Fibroblast of pulmonary artery (primary cell): ENCODE measurements at regions not wholly inside any gene's neighbourhood (a gene's known extent, or its start where the extent isn't known, plus 50 kb on each side); places are given as distances from the start of the nearest gene placed in this dataset.
"Not testable (repeated sequence)": the region's sequence is repeated elsewhere in the genome, so short reads cannot be mapped to it uniquely, and the experiment has no call there.

Experiments used
- DNase-seq: peaks from one replicate; pipeline ENCODE4 v3.0.0-alpha.2; 2010; ENCODE audit warnings: low read depth
- H3K4me3 ChIP-seq: replicated peaks from 2 replicates; pipeline ENCODE4 v1.5.1; 2011; ENCODE audit warnings: low read depth, mild to moderate bottlenecking, control low read depth, low read length, moderate library complexity
- CTCF ChIP-seq: IDR thresholded peaks from 2 replicates; pipeline ENCODE4 v1.5.1; 2011; ENCODE audit warnings: mild to moderate bottlenecking, control low read depth, low read length, inconsistent platforms; ENCODE audit errors: missing control alignments

DNA sequence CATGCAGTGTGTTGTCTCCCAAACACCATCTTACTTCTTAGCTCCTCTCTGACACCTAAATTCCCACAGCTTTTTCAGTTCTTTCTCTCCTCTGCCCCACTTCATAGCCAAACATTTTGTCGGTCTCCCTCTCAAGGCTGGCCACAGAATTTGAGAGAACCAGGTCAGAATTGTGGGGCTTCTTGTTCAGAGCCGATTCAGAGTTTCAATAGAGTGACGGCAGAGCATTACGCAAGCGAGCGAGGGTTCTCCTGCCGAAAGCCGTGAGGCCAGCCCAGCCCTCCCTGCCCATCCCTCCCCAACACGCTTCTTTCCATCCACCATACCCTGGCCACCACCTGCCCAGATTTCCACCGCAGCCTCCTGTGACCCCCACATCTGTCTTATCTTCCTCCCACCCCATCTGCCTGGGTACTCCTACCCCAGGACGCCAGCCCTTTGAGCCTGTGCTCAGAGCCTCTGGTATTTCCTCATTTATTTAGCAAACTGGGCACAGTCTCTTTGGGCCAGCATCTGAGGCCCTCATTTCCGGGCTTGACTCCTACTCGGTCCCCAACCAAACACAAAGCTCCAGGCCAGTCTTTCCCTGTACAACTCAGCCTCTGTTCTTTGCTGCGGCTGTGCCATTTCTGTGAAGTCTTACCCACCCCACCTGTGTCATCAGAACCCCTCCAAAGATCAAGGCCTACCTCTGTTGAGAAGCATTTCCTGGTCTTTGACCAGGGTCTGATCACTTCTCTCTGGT is 70.0 kb upstream of the MAP4K4 start:
- no peak overlapping the region for H3K4me3 ChIP-seq
- no peak for DNase-seq
- no peak for TF ChIP-seq CTCF

- DNase-seq, H3K4me3 ChIP-seq: not testable (repeated sequence)
Observed at GRCh38 chr2:101625814-101626213, 71.7 kb upstream of the MAP4K4 start.

- no peak for TF ChIP-seq CTCF
- DNase-seq, result no peak
- no peak overlapping the region for H3K4me3 ChIP-seq
Observed at GRCh38 chr2:101625387-101625786, 72.1 kb upstream of the MAP4K4 start.

DNA sequence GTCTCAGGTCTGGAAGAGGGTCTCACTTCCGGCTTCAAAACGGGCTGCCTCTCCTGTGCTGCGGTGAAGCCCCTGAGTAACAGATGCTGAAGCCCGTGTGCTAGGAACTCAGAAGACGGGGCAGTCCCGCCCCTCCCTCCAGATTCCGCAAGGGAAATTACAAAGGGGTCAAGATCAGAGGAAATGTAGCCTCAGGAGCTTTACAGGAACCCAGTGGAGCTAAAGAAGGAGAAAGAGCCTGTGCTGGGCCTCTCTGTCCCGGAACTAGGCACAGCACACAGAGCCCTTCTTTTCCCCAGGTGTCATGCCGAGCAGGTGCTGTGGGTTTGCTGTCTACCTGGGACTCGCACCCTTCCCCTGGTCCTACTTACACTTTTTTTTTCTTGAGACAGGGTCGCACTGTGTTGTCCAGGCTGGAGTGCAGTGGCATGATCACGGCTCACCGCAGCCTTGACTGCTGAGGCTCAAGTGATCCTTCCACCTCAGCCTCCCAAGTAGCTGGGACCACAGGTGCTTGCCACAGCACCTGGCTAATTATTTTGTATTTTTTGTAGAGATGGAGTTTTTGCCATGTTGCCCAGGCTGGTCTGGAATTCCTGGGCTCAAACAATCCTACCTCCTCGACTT is 72.7 kb upstream of the MAP4K4 start:
- DNase-seq, result no peak
- H3K4me3 ChIP-seq, result no peak overlapping the region
- TF ChIP-seq CTCF, result no peak

DNA sequence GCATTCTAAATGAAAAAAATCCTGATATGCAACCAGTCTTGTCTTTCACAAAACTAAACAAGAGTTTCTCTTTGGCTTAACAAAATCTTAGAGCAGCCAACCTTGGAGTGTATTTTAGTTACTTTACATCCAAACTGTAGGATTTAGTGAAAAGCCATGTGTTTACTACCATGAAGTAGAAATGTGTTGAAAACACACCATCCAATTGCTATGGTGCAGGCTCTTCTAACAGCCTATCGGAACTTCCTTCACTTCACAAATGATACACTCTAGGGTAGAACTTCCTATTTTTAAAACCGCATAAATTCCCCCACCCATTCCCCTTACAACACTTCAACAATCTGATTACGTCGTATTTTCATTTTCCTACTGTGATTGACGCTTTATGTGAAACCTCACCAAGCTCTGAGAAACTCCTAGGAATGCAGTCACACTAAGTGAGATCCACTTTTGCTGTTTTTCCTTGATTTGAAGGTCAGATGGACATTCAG is 74.4 kb upstream of the MAP4K4 start:
- no peak overlapping the region for H3K4me3 ChIP-seq
- no peak for TF ChIP-seq CTCF
- no peak for DNase-seq

DNA sequence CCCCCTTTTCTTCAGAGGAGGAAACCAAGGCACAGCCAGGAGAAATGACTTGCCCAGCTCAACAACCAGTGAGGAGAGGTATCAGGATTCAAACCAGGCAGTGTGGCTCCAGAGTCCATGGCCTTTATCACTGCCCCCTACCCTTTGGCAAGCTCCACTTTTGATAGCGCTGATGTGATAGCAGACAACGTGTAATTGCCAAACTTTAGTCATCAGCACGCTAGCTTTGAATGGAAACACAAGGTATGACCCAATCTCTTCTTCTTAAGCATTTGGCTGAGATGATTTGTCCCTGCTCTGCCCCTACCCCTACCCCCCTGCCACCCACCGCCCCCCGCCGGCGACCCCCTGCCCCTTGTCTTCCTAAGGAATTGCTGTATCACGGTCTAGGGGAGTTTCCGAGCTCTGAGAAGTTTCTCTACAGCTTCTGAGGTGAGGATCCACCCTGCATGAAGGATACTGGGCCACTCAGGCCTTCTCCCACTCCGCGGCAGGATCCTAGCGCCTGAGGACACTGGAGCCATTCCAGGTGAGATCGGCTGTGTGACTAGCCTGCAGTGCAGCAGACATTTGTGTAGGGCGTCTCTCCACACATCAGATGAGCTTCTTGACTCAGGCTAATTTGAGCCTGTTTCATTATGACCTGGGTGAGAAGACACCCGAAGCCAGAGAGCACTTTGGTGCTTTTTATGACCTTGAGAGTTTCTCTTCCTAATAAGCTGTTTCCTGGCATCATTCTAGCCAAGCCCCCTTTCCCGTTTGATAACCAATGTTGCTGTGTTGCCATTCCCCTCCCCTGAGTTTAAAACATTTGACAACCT is 75.1 kb upstream of the MAP4K4 start:
- no peak for TF ChIP-seq CTCF
- no peak for DNase-seq
- H3K4me3 ChIP-seq, result no peak overlapping the region

GRCh38 chr2:101619191-101619591 is 78.3 kb upstream of the MAP4K4 start:
- no peak for DNase-seq
- no peak for TF ChIP-seq CTCF
- H3K4me3 ChIP-seq, result no peak overlapping the region
